Prostate gland (tissue), 2 donors: ENCODE measurements at regions not wholly inside any gene's neighbourhood (a gene's known extent, or its start where the extent isn't known, plus 50 kb on each side); places are given as distances from the start of the nearest gene placed in this dataset.

Source experiments
- DNase-seq: peaks from one replicate; pipeline ENCODE4 v3.0.0-alpha.2; 2019; ENCODE audit warnings: low spot score
- H3K27ac ChIP-seq, 2 donors: fragments of 200-600 bp; sonication (generic); 2 replicates each; pipeline ENCODE4 v1.5.1; 2017 to 2019
- H3K27me3 ChIP-seq: fragments of 200-600 bp; sonication (generic); replicated peaks from 2 replicates; pipeline ENCODE4 v1.5.1; 2019; ENCODE audit not compliant: insufficient read depth
- H3K36me3 ChIP-seq, 2 donors: fragments of 200-600 bp; sonication (generic); 1 replicate in 1 of 2; 2 replicates in 1 of 2; pipeline versions ENCODE4 v1.5.1 to v1.8.1; 2017 to 2019
- H3K4me1 ChIP-seq: fragments of 200-600 bp; sonication (generic); replicated peaks from 2 replicates; pipeline ENCODE4 v1.5.1; 2019
- H3K4me3 ChIP-seq, 2 donors: fragments of 200-600 bp; sonication (generic); 2 replicates each; pipeline ENCODE4 v1.5.1; 2017 to 2019
- H3K9me3 ChIP-seq: fragments of 200-600 bp; sonication (generic); 2 replicates; pipeline ENCODE4 v1.5.1; 2017
- CTCF ChIP-seq, 4 experiments: fragments of 200-600 bp in 2 of 4; fragments of 450-650 bp in 2 of 4; sonication (generic) in 2 of 4; IDR thresholded peaks; 1 replicate in 3 of 4; 2 replicates in 1 of 4; pipeline ENCODE4 v1.5.1; 2016 to 2019; ENCODE audit warnings: antibody characterized with exemption in 4 of 4, mild to moderate bottlenecking in 2 of 4, moderate library complexity in 2 of 4
- POLR2A ChIP-seq: fragments of 450-650 bp; IDR thresholded peaks from one replicate; pipeline ENCODE4 v1.6.1; 2016; ENCODE audit warnings: antibody characterized with exemption, mild to moderate bottlenecking
- POLR2AphosphoS5 ChIP-seq: sonication (generic); formaldehyde crosslinking; IDR thresholded peaks from one replicate; pipeline ENCODE4 v1.6.1; 2017; ENCODE audit warnings: antibody characterized with exemption
- WGBS: methylation state at CpG from one replicate; pipeline ENCODE4 v1.1.5; 2018; 5-methylcytosine and 5-hydroxymethylcytosine counted together
- intact Hi-C: fragments of 100-400 bp; cut with DNase I; formaldehyde crosslinking; loops from one replicate; pipeline ENCODE4 v1.14.2; 2022

- H3K27ac ChIP-seq, result no peak overlapping the region
- no peak overlapping the region for H3K4me3 ChIP-seq
- no peak for DNase-seq
- H3K27me3 ChIP-seq, result no peaks in the 10 kb centered on the region
- no peaks in the 10 kb centered on the region for H3K9me3 ChIP-seq
- no peaks in the 10 kb centered on the region for H3K36me3 ChIP-seq
- 96% methylated on average over 7 of the region's 7 CpGs for WGBS
- TF ChIP-seq POLR2A (no peak), POLR2AphosphoS5 (no peak), CTCF (IDR thresholded peaks at IDR 0.05) (no peak)
- no peaks in the 10 kb centered on the region for H3K4me1 ChIP-seq
- intact Hi-C loops, result no loop called here
These were observed 114.1 kb upstream of the ZMIZ1 start for GRCh38 chr10:78954689-78955088.

GRCh38 chr10:78955206-78955605, 113.6 kb upstream of the ZMIZ1 start:
- TF ChIP-seq POLR2A (no peak), POLR2AphosphoS5 (no peak), CTCF (IDR thresholded peaks at IDR 0.05) (no peak)
- intact Hi-C loops, result no loop called here
- WGBS, result 93% methylated on average over 3 of the region's 3 CpGs

GRCh38 chr10:78956391-78956790, 112.4 kb upstream of the ZMIZ1 start:
- 86% methylated on average over 5 of the region's 5 CpGs for WGBS
- no peak for TF ChIP-seq POLR2A
- TF ChIP-seq CTCF (IDR thresholded peaks at IDR 0.05), result no peak
- TF ChIP-seq POLR2AphosphoS5, result no peak
- no peaks in the 10 kb centered on the region for H3K27me3 ChIP-seq
- H3K9me3 ChIP-seq, result no peaks in the 10 kb centered on the region
- no peaks in the 10 kb centered on the region for H3K36me3 ChIP-seq
- H3K4me3 ChIP-seq, result no peak overlapping the region
- H3K4me1 ChIP-seq, result no peaks in the 10 kb centered on the region
- no peak for DNase-seq
- H3K27ac ChIP-seq, result no peak overlapping the region
- intact Hi-C loops, result no loop called here

More at GRCh38 chr10:78955206-78955605, 113.6 kb upstream of the ZMIZ1 start:
- no peaks in the 10 kb centered on the region for H3K4me1 ChIP-seq
- no peaks in the 10 kb centered on the region for H3K36me3 ChIP-seq
- no peak for DNase-seq
- no peaks in the 10 kb centered on the region for H3K9me3 ChIP-seq
- H3K27ac ChIP-seq, result no peak overlapping the region
- H3K27me3 ChIP-seq, result no peaks in the 10 kb centered on the region
- no peak overlapping the region for H3K4me3 ChIP-seq

- Histone ChIP-seq H3K9me3 (no peaks in the 10 kb centered on the region), H3K4me1 (no peaks in the 10 kb centered on the region), H3K27ac (no peak overlapping the region), H3K27me3 (no peaks in the 10 kb centered on the region), H3K4me3 (no peak overlapping the region), H3K36me3 (no peaks in the 10 kb centered on the region)
- no peak for DNase-seq
- intact Hi-C loops, result no loop called here
- TF ChIP-seq POLR2AphosphoS5 (no peak), POLR2A (no peak), CTCF (IDR thresholded peaks at IDR 0.05) (no peak)
- WGBS, result 84% methylated on average over 2 of the region's 2 CpGs
These were observed 111.2 kb upstream of the ZMIZ1 start for GRCh38 chr10:78957471-78958039.

GRCh38 chr10:78959217-78959923, 109.4 kb upstream of the ZMIZ1 start:
- Histone ChIP-seq H3K4me3 (no peak overlapping the region), H3K9me3 (no peaks in the 10 kb centered on the region), H3K4me1 (no peaks in the 10 kb centered on the region), H3K27me3 (no peaks in the 10 kb centered on the region), H3K36me3 (no peaks in the 10 kb centered on the region), H3K27ac (no peak overlapping the region)
- intact Hi-C loops, result no loop called here
- TF ChIP-seq CTCF (IDR thresholded peaks at IDR 0.05) (no peak), POLR2A (no peak), POLR2AphosphoS5 (no peak)
- no peak for DNase-seq
- WGBS, result 83% methylated on average over 10 of the region's 10 CpGs
